ENCODE measurements at regions not wholly inside any gene's neighbourhood (a gene's known extent, or its start where the extent isn't known, plus 50 kb on each side); places are given as distances from the start of the nearest gene placed in this dataset.

DNA sequence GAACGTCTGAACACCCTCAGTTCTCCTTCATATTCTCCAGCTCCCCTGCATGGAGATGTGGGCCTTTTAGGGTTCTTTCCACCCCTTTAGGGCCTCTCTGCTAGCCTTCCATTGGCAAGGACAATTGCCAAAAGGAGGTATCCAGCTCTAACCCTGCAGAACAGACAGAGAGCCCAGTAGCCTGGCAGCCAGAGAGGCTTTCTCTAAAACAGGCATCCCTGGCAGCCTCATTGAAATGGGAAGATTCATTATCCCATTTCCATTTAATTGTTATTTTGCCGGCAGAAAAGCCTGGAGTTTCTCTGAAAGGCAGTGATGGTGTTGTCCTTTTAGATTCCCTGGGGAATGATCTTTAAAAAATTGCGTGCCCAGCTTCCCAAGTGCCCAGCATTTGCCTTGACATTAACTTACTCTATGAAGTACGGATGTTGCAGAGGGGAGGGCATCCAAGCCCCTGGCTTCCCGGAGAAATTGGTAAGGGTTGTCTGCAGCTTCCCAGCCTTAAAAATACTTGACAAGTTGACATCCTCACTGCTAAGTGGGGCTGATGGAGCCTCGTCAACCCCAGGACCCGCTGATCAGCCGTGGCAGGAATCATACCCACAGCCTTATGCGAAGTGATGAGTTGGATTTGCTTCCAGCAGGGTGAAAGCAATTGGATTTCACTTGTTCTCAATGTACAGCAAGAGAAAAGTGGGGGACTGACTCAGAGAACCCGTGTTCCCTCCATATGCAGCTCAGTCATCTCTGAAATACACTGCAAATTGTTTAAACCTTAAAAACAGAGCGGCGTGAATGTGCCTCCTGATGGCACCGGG, 244.1 kb downstream of the CRLF2 start:
- DNase-seq = no peak
- H3K9me3 Mint-ChIP-seq (ENCODE audit: unreplicated experiment) = peaks cover 2% of the 10 kb centered on the region
- no peak overlapping the region for H3K27ac Mint-ChIP-seq (ENCODE audit: unreplicated experiment)
- H3K27me3 Mint-ChIP-seq (ENCODE audit: unreplicated experiment) = no peaks in the 10 kb centered on the region
- H3K4me3 Mint-ChIP-seq (ENCODE audit: unreplicated experiment) = no peak overlapping the region
- TF ChIP-seq, protein P1, sequence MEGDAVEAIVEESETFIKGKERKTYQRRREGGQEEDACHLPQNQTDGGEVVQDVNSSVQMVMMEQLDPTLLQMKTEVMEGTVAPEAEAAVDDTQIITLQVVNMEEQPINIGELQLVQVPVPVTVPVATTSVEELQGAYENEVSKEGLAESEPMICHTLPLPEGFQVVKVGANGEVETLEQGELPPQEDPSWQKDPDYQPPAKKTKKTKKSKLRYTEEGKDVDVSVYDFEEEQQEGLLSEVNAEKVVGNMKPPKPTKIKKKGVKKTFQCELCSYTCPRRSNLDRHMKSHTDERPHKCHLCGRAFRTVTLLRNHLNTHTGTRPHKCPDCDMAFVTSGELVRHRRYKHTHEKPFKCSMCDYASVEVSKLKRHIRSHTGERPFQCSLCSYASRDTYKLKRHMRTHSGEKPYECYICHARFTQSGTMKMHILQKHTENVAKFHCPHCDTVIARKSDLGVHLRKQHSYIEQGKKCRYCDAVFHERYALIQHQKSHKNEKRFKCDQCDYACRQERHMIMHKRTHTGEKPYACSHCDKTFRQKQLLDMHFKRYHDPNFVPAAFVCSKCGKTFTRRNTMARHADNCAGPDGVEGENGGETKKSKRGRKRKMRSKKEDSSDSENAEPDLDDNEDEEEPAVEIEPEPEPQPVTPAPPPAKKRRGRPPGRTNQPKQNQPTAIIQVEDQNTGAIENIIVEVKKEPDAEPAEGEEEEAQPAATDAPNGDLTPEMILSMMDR (IDR thresholded peaks at IDR 0.05; ENCODE audit: partially characterized antibody, unreplicated experiment) = no peak
- H3K36me3 Mint-ChIP-seq (ENCODE audit: unreplicated experiment) = no peaks in the 10 kb centered on the region
- H3K4me1 Mint-ChIP-seq (ENCODE audit: low read depth, unreplicated experiment) = no peaks in the 10 kb centered on the region

DNA sequence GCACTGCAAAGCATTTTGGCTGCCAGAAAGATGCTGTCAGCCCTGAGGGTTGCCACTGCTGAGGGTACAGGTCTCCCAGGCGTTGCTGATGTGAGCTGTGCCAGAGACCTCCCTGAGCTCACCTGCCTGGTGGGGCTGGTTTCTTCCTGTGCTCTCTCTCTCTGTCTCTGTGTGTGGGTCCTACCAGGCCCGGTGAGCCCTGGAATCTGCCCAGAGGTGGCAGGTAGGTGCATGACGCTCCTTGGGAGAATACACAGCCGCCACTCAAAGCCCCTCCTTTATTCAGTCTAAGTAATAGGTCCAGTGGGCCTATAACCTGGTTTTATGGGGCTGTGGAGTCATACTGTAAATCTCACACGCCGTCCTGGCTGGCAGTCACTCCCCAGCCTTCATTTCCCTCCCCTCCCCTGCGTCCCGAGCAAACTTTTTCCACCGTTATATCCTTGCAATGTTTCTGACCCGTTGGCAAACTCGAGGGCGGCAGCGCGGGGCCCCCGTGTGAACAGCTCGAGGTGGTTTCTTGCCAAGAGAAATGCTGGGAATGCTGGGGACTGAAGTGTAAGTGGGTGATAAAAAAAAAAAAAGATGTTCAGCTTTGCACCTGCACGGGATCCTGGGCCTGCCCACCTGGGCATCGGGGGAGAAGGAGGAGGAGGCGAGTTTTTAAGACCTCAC, 245.9 kb downstream of the CRLF2 start:
- no peaks in the 10 kb centered on the region for H3K27me3 Mint-ChIP-seq (ENCODE audit: unreplicated experiment)
- H3K4me1 Mint-ChIP-seq (ENCODE audit: low read depth, unreplicated experiment) = no peaks in the 10 kb centered on the region
- TF ChIP-seq, protein P1 (IDR thresholded peaks at IDR 0.05; ENCODE audit: partially characterized antibody, unreplicated experiment) = no peak
- H3K36me3 Mint-ChIP-seq (ENCODE audit: unreplicated experiment) = no peaks in the 10 kb centered on the region
- peaks cover 2% of the 10 kb centered on the region for H3K9me3 Mint-ChIP-seq (ENCODE audit: unreplicated experiment)
- no peak overlapping the region for H3K4me3 Mint-ChIP-seq (ENCODE audit: unreplicated experiment)
- no peak overlapping the region for H3K27ac Mint-ChIP-seq (ENCODE audit: unreplicated experiment)
- no peak for DNase-seq

DNA sequence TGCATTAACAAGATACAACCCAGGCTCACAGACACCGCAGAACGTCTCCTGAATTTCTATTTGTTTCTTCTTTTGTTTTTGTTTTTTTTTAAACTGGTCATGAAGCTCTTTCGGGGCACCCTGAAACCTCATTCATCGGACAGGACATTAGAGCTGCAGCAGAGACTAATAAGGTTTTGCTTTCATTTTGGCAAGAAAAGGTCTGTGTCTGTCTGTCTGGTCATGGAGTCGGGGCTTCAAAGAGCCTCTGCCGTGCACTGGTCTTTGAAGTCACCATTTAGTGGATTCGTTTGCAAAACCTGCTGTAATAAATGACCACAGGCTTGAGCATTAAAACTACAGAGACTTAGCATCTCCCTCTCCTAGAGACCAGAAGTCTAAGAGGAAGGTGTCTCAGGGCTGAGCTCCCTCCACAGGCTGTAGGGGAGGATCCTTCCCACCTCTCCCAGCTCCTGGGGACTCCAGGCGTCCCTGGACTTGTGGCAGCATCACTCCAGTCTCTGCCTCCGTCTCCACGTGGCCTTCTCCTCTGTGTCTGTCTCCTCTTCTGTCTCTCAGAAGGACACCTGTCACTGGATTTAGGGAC, 247.5 kb downstream of the CRLF2 start:
- Mint-ChIP-seq H3K4me3 (ENCODE audit: unreplicated experiment) (no peak overlapping the region), H3K36me3 (ENCODE audit: unreplicated experiment) (no peaks in the 10 kb centered on the region), H3K27me3 (ENCODE audit: unreplicated experiment) (no peaks in the 10 kb centered on the region)

DNA sequence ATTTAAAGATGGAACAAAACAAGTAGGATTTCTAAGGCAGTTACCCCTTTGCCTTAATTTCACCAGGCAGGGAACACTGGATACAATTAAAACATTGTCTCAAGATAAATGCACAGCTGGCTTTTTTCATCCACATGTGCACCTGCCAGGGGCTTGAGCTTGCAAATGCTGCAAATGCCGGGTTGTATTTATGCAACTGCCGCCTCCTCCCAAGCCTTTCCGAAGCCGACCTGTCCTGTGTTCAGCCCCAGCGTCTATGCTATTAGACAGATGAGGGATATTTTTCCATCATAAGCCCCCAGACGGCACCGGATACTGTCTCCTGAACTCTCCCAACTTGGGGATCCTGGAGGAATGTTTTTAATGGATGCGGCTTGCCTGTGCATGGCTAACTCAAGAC, 251.6 kb downstream of the CRLF2 start:
- Mint-ChIP-seq H3K4me3 (ENCODE audit: unreplicated experiment) (no peak overlapping the region), H3K27ac (ENCODE audit: unreplicated experiment) (no peak overlapping the region)
- DNase-seq = no peak

More for the DNA sequence above, 247.5 kb downstream of the CRLF2 start:
- H3K4me1 Mint-ChIP-seq (ENCODE audit: low read depth, unreplicated experiment) = peaks cover 3% of the 10 kb centered on the region
- H3K9me3 Mint-ChIP-seq (ENCODE audit: unreplicated experiment) = peaks cover 2% of the 10 kb centered on the region
- no peak for DNase-seq
- H3K27ac Mint-ChIP-seq (ENCODE audit: unreplicated experiment) = no peak overlapping the region
- TF ChIP-seq, protein P1 (IDR thresholded peaks at IDR 0.05; ENCODE audit: partially characterized antibody, unreplicated experiment) = no peak

More for the DNA sequence above, 251.6 kb downstream of the CRLF2 start:
- TF ChIP-seq, protein P1 (IDR thresholded peaks at IDR 0.05; ENCODE audit: partially characterized antibody, unreplicated experiment) = no peak
- Mint-ChIP-seq H3K27me3 (ENCODE audit: unreplicated experiment) (peaks cover 3% of the 10 kb centered on the region), H3K36me3 (ENCODE audit: unreplicated experiment) (no peaks in the 10 kb centered on the region), H3K9me3 (ENCODE audit: unreplicated experiment) (peaks cover 2% of the 10 kb centered on the region), H3K4me1 (ENCODE audit: low read depth, unreplicated experiment) (peaks cover 8% of the 10 kb centered on the region)

Measured in glutamatergic neuron (in vitro differentiated cells).